ENCODE measurements at regions not wholly inside any gene's neighbourhood (a gene's known extent, or its start where the extent isn't known, plus 50 kb on each side); places are given as distances from the start of the nearest gene placed in this dataset.
"Not testable (repeated sequence)": the region's sequence is repeated elsewhere in the genome, so short reads cannot be mapped to it uniquely, and the experiment has no call there.

DNA sequence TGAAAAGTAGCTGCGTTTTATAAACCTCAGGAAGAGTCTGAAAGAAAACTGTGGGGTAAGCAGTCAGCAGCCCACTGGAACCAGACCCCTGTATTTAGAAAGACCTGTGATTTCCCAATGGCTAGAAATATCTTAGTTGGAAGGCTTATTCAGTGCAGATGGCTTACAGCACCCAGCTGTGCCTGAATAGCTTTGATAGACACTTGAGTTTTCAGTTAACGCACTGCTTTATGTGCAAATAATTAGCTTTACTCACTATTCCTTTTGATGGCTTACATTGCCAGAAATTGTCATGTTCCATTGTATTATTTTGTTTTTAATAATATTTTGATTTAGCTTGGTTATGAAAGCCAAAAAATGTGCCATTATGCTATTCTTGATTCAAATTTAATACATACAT, 465.3 kb upstream of the SYNCRIP start:
- H3K36me3 ChIP-seq, result no peaks in the 10 kb centered on the region
- no peak for DNase-seq
- no peak overlapping the region for H3K27ac ChIP-seq
- intact Hi-C loops (cut with DNase I; ENCODE audit: low total_unique reads), result no loop called here
- no peak for TF ChIP-seq POLR2A (IDR thresholded peaks at IDR 0.05)
- no peak for TF ChIP-seq CTCF (IDR thresholded peaks at IDR 0.05)
- no peak overlapping the region for H3K4me3 ChIP-seq
- H3K4me1 ChIP-seq, result no peaks in the 10 kb centered on the region
- no peaks in the 10 kb centered on the region for H3K9me3 ChIP-seq
- H3K27me3 ChIP-seq, result no peaks in the 10 kb centered on the region

- Histone ChIP-seq H3K27me3 (no peaks in the 10 kb centered on the region), H3K36me3 (no peaks in the 10 kb centered on the region), H3K4me1 (no peaks in the 10 kb centered on the region), H3K27ac (no peak overlapping the region), H3K4me3 (no peak overlapping the region), H3K9me3 (no peaks in the 10 kb centered on the region)
- no peak for TF ChIP-seq POLR2A (IDR thresholded peaks at IDR 0.05)
- TF ChIP-seq CTCF (IDR thresholded peaks at IDR 0.05), result no peak
- no peak for DNase-seq
- intact Hi-C loops (cut with DNase I; ENCODE audit: low total_unique reads), result no loop called here
These were observed 445.3 kb upstream of the SYNCRIP start for GRCh38 chr6:86087954-86088353.

DNA sequence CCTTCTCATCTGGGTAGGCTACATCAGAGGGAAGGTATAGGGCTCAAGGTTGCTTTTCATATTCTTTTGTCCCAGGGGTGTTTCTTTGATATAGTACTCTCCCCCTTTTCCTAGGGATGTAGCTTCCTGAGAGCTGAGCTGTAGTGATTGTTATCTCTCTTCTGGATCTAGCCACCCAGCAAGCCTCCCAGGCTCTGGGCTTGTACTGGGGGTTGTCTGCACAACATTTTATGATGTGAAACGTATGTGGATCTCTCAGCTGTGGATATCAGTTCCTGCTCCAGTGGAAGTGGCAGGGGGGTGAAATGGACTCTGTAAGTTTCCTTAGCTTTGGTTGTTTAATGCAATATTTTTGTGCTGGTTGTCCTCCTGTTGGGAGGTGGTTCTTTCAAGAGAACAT, 437.3 kb upstream of the SYNCRIP start:
- no peaks in the 10 kb centered on the region for H3K36me3 ChIP-seq
- no peaks in the 10 kb centered on the region for H3K9me3 ChIP-seq
- no peak overlapping the region for H3K4me3 ChIP-seq
- no peaks in the 10 kb centered on the region for H3K27me3 ChIP-seq
- intact Hi-C loops (cut with DNase I; ENCODE audit: low total_unique reads), result no loop called here
- TF ChIP-seq CTCF (IDR thresholded peaks at IDR 0.05), result no peak
- TF ChIP-seq POLR2A (IDR thresholded peaks at IDR 0.05), result no peak
- DNase-seq, result no peak
- H3K4me1 ChIP-seq, result no peaks in the 10 kb centered on the region
- no peak overlapping the region for H3K27ac ChIP-seq

GRCh38 chr6:86070151-86070550, 427.5 kb upstream of the SYNCRIP start:
- DNase-seq, result no peak
- Histone ChIP-seq H3K27ac (no peak overlapping the region), H3K4me1 (no peaks in the 10 kb centered on the region), H3K27me3 (no peaks in the 10 kb centered on the region), H3K36me3 (no peaks in the 10 kb centered on the region), H3K9me3 (no peaks in the 10 kb centered on the region), H3K4me3 (no peak overlapping the region)
- no peak for TF ChIP-seq CTCF (IDR thresholded peaks at IDR 0.05)
- no peak for TF ChIP-seq POLR2A (IDR thresholded peaks at IDR 0.05)
- intact Hi-C loops (cut with DNase I; ENCODE audit: low total_unique reads), result no loop called here

GRCh38 chr6:86065002-86065401, 422.3 kb upstream of the SYNCRIP start:
- H3K36me3 ChIP-seq; H3K4me1 ChIP-seq; H3K27ac ChIP-seq; H3K4me3 ChIP-seq; H3K27me3 ChIP-seq; DNase-seq; intact Hi-C loops (cut with DNase I; ENCODE audit: low total_unique reads); H3K9me3 ChIP-seq: not testable (repeated sequence)

- H3K4me3 ChIP-seq; DNase-seq; H3K4me1 ChIP-seq; H3K27ac ChIP-seq; H3K36me3 ChIP-seq; intact Hi-C loops (cut with DNase I; ENCODE audit: low total_unique reads); H3K27me3 ChIP-seq; H3K9me3 ChIP-seq: not testable (repeated sequence)
These were observed 414.8 kb upstream of the SYNCRIP start for GRCh38 chr6:86057293-86057980.
